CD4-positive, alpha-beta memory T cell (primary cell): ENCODE measurements at regions not wholly inside any gene's neighbourhood (a gene's known extent, or its start where the extent isn't known, plus 50 kb on each side); places are given as distances from the start of the nearest gene placed in this dataset.

Source experiments
- CTCF ChIA-PET: fragments of 350-600 bp; sonication (Branson Sonifier 250); formaldehyde crosslinking; loops from one replicate; lab custom pipeline; 2021; ENCODE audit warnings: inconsistent platforms; ENCODE audit not compliant: partially characterized antibody; lab: Charles Lee
- POLR2A ChIA-PET: fragments of 350-600 bp; sonication (Branson Sonifier 250); formaldehyde crosslinking; loops from one replicate; lab custom pipeline; 2021; ENCODE audit not compliant: partially characterized antibody; lab: Charles Lee
- DNase-seq, 5 donors: peaks; one replicate each; pipeline versions ENCODE4 v3.0.0 to v3.0.0-alpha.2; 2020 to 2022; ENCODE audit warnings: mixed read lengths in 1 of 5
- H3K27ac ChIP-seq: one replicate; pipeline ENCODE4 v1.7.0; 2013; ENCODE audit warnings: low read depth, low read length
- H3K27me3 ChIP-seq: 2 replicates; pipeline ENCODE4 v1.7.0; 2013; ENCODE audit warnings: mild to moderate bottlenecking, low read length, moderate library complexity; ENCODE audit not compliant: insufficient read depth
- H3K36me3 ChIP-seq: 2 replicates; pipeline ENCODE4 v1.7.0; 2013; ENCODE audit warnings: mild to moderate bottlenecking, low read length, moderate library complexity; ENCODE audit not compliant: insufficient read depth
- H3K4me1 ChIP-seq: 2 replicates; pipeline ENCODE4 v1.7.0; 2013; ENCODE audit warnings: mild to moderate bottlenecking, low read length, moderate library complexity; ENCODE audit not compliant: insufficient read depth
- H3K4me3 ChIP-seq, 2 donors: one replicate each; pipeline ENCODE4 v1.7.0; 2013; ENCODE audit warnings: low read length in 2 of 2, mild to moderate bottlenecking in 1 of 2
- H3K9me3 ChIP-seq, 2 donors: one replicate each; pipeline ENCODE4 v1.7.0; 2013; ENCODE audit warnings: low read length in 2 of 2, control low read depth in 1 of 2; ENCODE audit not compliant: control insufficient read depth in 1 of 2
- H3K27ac Mint-ChIP-seq, 7 donors: one replicate each; pipeline ENCODE4 v1.8.0; 2020 to 2021; ENCODE audit warnings: mixed read lengths in 7 of 7, mild to moderate bottlenecking in 6 of 7, inconsistent platforms in 3 of 7, moderate library complexity in 3 of 7
- H3K27me3 Mint-ChIP-seq, 2 donors: one replicate each; pipeline ENCODE4 v1.8.0; 2020 to 2021; ENCODE audit warnings: mixed read lengths in 2 of 2
- H3K36me3 Mint-ChIP-seq, 2 donors: one replicate each; pipeline ENCODE4 v1.8.0; 2020 to 2021; ENCODE audit warnings: mixed read lengths in 2 of 2, inconsistent platforms in 1 of 2, mild to moderate bottlenecking in 1 of 2
- H3K4me1 Mint-ChIP-seq, 4 donors: one replicate each; pipeline ENCODE4 v1.8.0; 2020 to 2021; ENCODE audit warnings: mixed read lengths in 4 of 4, mild to moderate bottlenecking in 1 of 4
- H3K4me3 Mint-ChIP-seq, 8 donors: one replicate each; pipeline ENCODE4 v1.8.0; 2020 to 2021; ENCODE audit warnings: mixed read lengths in 8 of 8, mild to moderate bottlenecking in 7 of 8, moderate library complexity in 6 of 8, inconsistent platforms in 3 of 8
- H3K9me3 Mint-ChIP-seq, 8 donors: one replicate each; pipeline ENCODE4 v1.8.0; 2020 to 2021; ENCODE audit warnings: mixed read lengths in 8 of 8, mild to moderate bottlenecking in 5 of 8, inconsistent platforms in 3 of 8, moderate library complexity in 1 of 8
- intact Hi-C: fragments of 100-400 bp; cut with micrococcal nuclease; formaldehyde crosslinking; loops from one replicate; pipeline ENCODE4 v1.15.1; 2023

GRCh38 chr22:48741540-48741939, 1086.1 kb downstream of the BRD1 start:
- intact Hi-C loops, result no loop called here
- Histone ChIP-seq H3K27ac (no peak overlapping the region), H3K4me3 (no peak overlapping the region), H3K4me1 (no peaks in the 10 kb centered on the region), H3K36me3 (no peaks in the 10 kb centered on the region), H3K9me3 (no peaks in the 10 kb centered on the region), H3K27me3 (no peaks in the 10 kb centered on the region)
- Mint-ChIP-seq H3K27ac (no peak overlapping the region), H3K27me3 (no peaks in the 10 kb centered on the region), H3K36me3 (no peaks in the 10 kb centered on the region), H3K9me3 (peaks cover 0 to 9% (median 0%) of the 10 kb centered on the region in 8 donors), H3K4me3 (no peak overlapping the region), H3K4me1 (peaks cover 0 to 1% (median 0%) of the 10 kb centered on the region in 4 donors)
- POLR2A ChIA-PET, result no interaction called here
- DNase-seq, result no peak
- CTCF ChIA-PET, result no interaction called here

- intact Hi-C loops, result no loop called here
- Histone ChIP-seq H3K27me3 (no peaks in the 10 kb centered on the region), H3K4me1 (no peaks in the 10 kb centered on the region), H3K27ac (no peak overlapping the region), H3K36me3 (no peaks in the 10 kb centered on the region), H3K4me3 (no peak overlapping the region), H3K9me3 (no peaks in the 10 kb centered on the region)
- Mint-ChIP-seq H3K9me3 (peaks cover 0 to 7% (median 0%) of the 10 kb centered on the region in 8 donors), H3K27me3 (no peaks in the 10 kb centered on the region), H3K36me3 (no peaks in the 10 kb centered on the region), H3K27ac (no peak overlapping the region), H3K4me1 (peaks cover 0 to 1% (median 0%) of the 10 kb centered on the region in 4 donors), H3K4me3 (no peak overlapping the region)
- DNase-seq, result no peak
- POLR2A ChIA-PET, result no interaction called here
- CTCF ChIA-PET, result no interaction called here
Observed at GRCh38 chr22:48740731-48741405, 1086.8 kb downstream of the BRD1 start.

DNA sequence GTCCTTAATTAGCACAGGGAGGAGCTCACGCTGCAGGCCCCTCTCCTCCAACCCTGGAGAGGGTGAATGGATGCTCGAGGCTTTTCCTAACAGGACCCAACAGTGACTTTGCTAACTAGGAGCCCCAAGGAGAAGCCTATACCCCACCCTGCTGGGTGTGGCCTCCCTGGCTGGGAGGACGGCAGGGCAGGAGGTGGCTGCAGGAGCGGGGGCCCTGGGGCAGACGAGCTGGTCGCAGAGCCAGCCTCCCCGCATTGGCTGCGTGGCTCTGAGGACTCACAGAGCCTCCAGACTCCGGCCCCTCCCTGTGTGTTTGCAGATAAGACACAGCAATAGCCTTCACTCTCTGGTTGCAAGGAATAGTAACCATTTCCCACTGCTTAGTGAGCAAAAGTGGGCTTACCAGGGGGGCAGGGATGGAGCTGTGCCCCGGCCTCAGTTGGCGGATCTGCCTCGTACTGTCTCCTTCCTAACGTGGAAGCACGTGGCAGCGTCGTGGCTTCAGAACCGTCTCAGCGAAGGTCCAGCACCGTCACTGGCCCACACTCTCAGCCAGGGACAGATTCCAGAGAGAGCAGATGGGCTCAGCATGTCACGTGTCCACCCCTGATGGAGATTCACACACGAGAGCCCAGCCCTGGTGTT, 1087.5 kb downstream of the BRD1 start:
- no peaks in the 10 kb centered on the region for H3K4me1 ChIP-seq
- H3K4me3 ChIP-seq, result no peak overlapping the region
- no peaks in the 10 kb centered on the region for H3K27me3 Mint-ChIP-seq
- H3K27me3 ChIP-seq, result no peaks in the 10 kb centered on the region
- no peak overlapping the region for H3K4me3 Mint-ChIP-seq
- no peaks in the 10 kb centered on the region for H3K9me3 ChIP-seq
- H3K36me3 ChIP-seq, result no peaks in the 10 kb centered on the region
- ChIA-PET CTCF (no interaction called here), POLR2A (no interaction called here)
- intact Hi-C loops, result no loop called here
- H3K36me3 Mint-ChIP-seq, result no peaks in the 10 kb centered on the region
- no peak overlapping the region for H3K27ac Mint-ChIP-seq
- peaks cover 0 to 1% (median 0%) of the 10 kb centered on the region in 4 donors for H3K4me1 Mint-ChIP-seq
- H3K9me3 Mint-ChIP-seq, result peaks cover 0 to 7% (median 0%) of the 10 kb centered on the region in 8 donors
- no peak overlapping the region for H3K27ac ChIP-seq
- no peak for DNase-seq

DNA sequence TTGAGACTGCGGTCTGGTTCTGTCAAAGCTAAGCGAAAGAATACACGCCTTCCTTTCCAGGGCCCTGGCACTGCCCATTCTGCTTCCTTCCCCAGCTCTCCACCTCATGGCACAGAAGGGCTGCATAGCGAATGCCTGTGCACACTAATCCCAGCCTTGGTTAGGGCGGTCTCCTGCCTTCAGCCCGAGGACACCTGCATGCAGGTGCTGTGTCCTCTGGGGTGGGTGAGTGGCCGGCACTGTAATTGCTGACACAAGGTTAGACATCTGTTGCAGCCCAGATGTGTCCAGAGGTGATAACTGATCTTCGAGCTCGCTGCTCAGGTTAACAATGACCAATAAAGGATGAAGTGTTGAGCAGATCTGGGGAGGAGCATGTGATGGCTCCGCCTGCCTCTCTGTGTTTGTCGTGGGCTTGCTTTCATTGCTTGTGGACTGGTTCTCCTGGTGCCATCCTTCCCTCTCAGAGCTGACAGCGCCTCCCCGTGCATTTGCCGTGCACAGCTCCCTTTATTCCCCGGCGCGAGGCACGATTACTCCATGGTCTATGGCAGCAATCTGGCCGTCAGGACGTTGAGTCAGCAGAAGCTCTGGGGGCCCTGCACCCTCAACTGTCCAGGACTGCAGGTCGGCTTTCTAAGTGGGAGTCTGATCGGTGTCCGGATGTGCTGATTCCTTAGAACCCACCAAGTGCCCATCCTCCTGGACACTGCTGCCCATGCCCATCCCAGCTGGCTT, 1088.2 kb downstream of the BRD1 start:
- CTCF ChIA-PET, result no interaction called here
- Histone ChIP-seq H3K27me3 (no peaks in the 10 kb centered on the region), H3K27ac (no peak overlapping the region), H3K36me3 (no peaks in the 10 kb centered on the region), H3K4me3 (no peak overlapping the region), H3K9me3 (no peaks in the 10 kb centered on the region), H3K4me1 (no peaks in the 10 kb centered on the region)
- H3K27me3 Mint-ChIP-seq, result no peaks in the 10 kb centered on the region
- intact Hi-C loops, result no loop called here
- peaks cover 0 to 1% (median 0%) of the 10 kb centered on the region in 4 donors for H3K4me1 Mint-ChIP-seq
- POLR2A ChIA-PET, result no interaction called here
- H3K9me3 Mint-ChIP-seq, result peaks cover 0 to 7% (median 0%) of the 10 kb centered on the region in 8 donors
- no peaks in the 10 kb centered on the region for H3K36me3 Mint-ChIP-seq
- no peak for DNase-seq
- H3K27ac Mint-ChIP-seq, result no peak overlapping the region
- no peak overlapping the region for H3K4me3 Mint-ChIP-seq

GRCh38 chr22:48738204-48738980, 1089.3 kb downstream of the BRD1 start:
- H3K27ac ChIP-seq, result no peak overlapping the region
- peaks cover 0 to 7% (median 0%) of the 10 kb centered on the region in 8 donors for H3K9me3 Mint-ChIP-seq
- no peak overlapping the region for H3K27ac Mint-ChIP-seq
- no peaks in the 10 kb centered on the region for H3K4me1 ChIP-seq
- no peaks in the 10 kb centered on the region for H3K4me1 Mint-ChIP-seq
- POLR2A ChIA-PET, result no interaction called here
- H3K27me3 ChIP-seq, result no peaks in the 10 kb centered on the region
- no peaks in the 10 kb centered on the region for H3K36me3 Mint-ChIP-seq
- no peaks in the 10 kb centered on the region for H3K27me3 Mint-ChIP-seq
- no peak for DNase-seq
- no peak overlapping the region for H3K4me3 ChIP-seq
- CTCF ChIA-PET, result no interaction called here
- no peaks in the 10 kb centered on the region for H3K36me3 ChIP-seq
- no peak overlapping the region for H3K4me3 Mint-ChIP-seq
- intact Hi-C loops, result no loop called here
- H3K9me3 ChIP-seq, result no peaks in the 10 kb centered on the region

GRCh38 chr22:48737461-48738203, 1090.0 kb downstream of the BRD1 start:
- no peaks in the 10 kb centered on the region for H3K27me3 Mint-ChIP-seq
- no peak overlapping the region for H3K4me3 Mint-ChIP-seq
- Histone ChIP-seq H3K27ac (no peak overlapping the region), H3K9me3 (no peaks in the 10 kb centered on the region), H3K4me1 (no peaks in the 10 kb centered on the region), H3K27me3 (no peaks in the 10 kb centered on the region), H3K36me3 (no peaks in the 10 kb centered on the region), H3K4me3 (no peak overlapping the region)
- no peaks in the 10 kb centered on the region for H3K4me1 Mint-ChIP-seq
- no peak overlapping the region for H3K27ac Mint-ChIP-seq
- CTCF ChIA-PET, result no interaction called here
- intact Hi-C loops, result no loop called here
- H3K36me3 Mint-ChIP-seq, result no peaks in the 10 kb centered on the region
- POLR2A ChIA-PET, result no interaction called here
- no peak for DNase-seq
- peaks cover 0 to 7% (median 0%) of the 10 kb centered on the region in 8 donors for H3K9me3 Mint-ChIP-seq
